ENCODE measurements at regions not wholly inside any gene's neighbourhood (a gene's known extent, or its start where the extent isn't known, plus 50 kb on each side); places are given as distances from the start of the nearest gene placed in this dataset.

GRCh38 chr1:222084048-222084447 lies 342.2 kb upstream of the DUSP10 start:
- POLR2A ChIA-PET: no interaction called here
- TF ChIP-seq ELF4 (IDR thresholded peaks at IDR 0.05): no peak
- TF ChIP-seq FOXK2 (IDR thresholded peaks at IDR 0.05): no peak
- TF ChIP-seq BHLHE40 (IDR thresholded peaks at IDR 0.05; ENCODE audit: borderline replicate concordance): no peak
- no peak for DNase-seq (ENCODE audit: extremely low spot score)
- CTCF ChIA-PET: no interaction called here

GRCh38 chr1:222081859-222082258 lies 340.0 kb upstream of the DUSP10 start:
- no peak for DNase-seq (ENCODE audit: extremely low spot score)
- ChIA-PET POLR2A (no interaction called here), CTCF (no interaction called here)
- TF ChIP-seq CTBP1 (IDR thresholded peaks at IDR 0.05; ENCODE audit: borderline replicate concordance) (no peak), SP1 (IDR thresholded peaks at IDR 0.05) (no peak), LEF1 (IDR thresholded peaks at IDR 0.05; ENCODE audit: borderline replicate concordance) (no peak), FOXA1 (IDR thresholded peaks at IDR 0.05) (no peak)

GRCh38 chr1:222079566-222079965 lies 337.7 kb upstream of the DUSP10 start:
- ChIA-PET POLR2A (no interaction called here), CTCF (no interaction called here)
- TF ChIP-seq FOXA1 (IDR thresholded peaks at IDR 0.05): no peak
- TF ChIP-seq BHLHE40 (IDR thresholded peaks at IDR 0.05; ENCODE audit: borderline replicate concordance): no peak
- TF ChIP-seq LEF1 (IDR thresholded peaks at IDR 0.05; ENCODE audit: borderline replicate concordance): no peak
- TF ChIP-seq HDGF (IDR thresholded peaks at IDR 0.05; ENCODE audit: borderline replicate concordance): no peak
- TF ChIP-seq ELF4 (IDR thresholded peaks at IDR 0.05): no peak
- no peak for TF ChIP-seq L3MBTL2 (conservative IDR thresholded peaks at IDR 0.05)
- no peak for DNase-seq (ENCODE audit: extremely low spot score)

GRCh38 chr1:222077206-222077605 lies 335.3 kb upstream of the DUSP10 start:
- DNase-seq (ENCODE audit: extremely low spot score): no peak
- POLR2A ChIA-PET: no interaction called here
- no peak for TF ChIP-seq SUZ12 (IDR thresholded peaks at IDR 0.05)
- TF ChIP-seq SP1 (IDR thresholded peaks at IDR 0.05): no peak
- no peak for TF ChIP-seq CTBP1 (IDR thresholded peaks at IDR 0.05; ENCODE audit: borderline replicate concordance)
- TF ChIP-seq FOXM1 (IDR thresholded peaks at IDR 0.05; ENCODE audit: borderline replicate concordance): no peak
- no peak for TF ChIP-seq NFRKB (IDR thresholded peaks at IDR 0.05)
- TF ChIP-seq PKNOX1 (IDR thresholded peaks at IDR 0.05): no peak
- no peak for TF ChIP-seq ELF4 (IDR thresholded peaks at IDR 0.05)
- no peak for TF ChIP-seq HDGF (IDR thresholded peaks at IDR 0.05; ENCODE audit: borderline replicate concordance)
- no peak for TF ChIP-seq LEF1 (IDR thresholded peaks at IDR 0.05; ENCODE audit: borderline replicate concordance)
- no peak for TF ChIP-seq FOXA1 (IDR thresholded peaks at IDR 0.05)
- no peak for TF ChIP-seq ZNF384 (IDR thresholded peaks at IDR 0.05)
- CTCF ChIA-PET: no interaction called here

- CTCF ChIA-PET: no interaction called here
Measured at GRCh38 chr1:222074317-222074716, 332.4 kb upstream of the DUSP10 start.

GRCh38 chr1:222073307-222073995 lies 331.6 kb upstream of the DUSP10 start:
- ChIA-PET CTCF (no interaction called here), POLR2A (no interaction called here)
- DNase-seq (ENCODE audit: extremely low spot score): no peak

More at GRCh38 chr1:222074317-222074716, 332.4 kb upstream of the DUSP10 start:
- DNase-seq (ENCODE audit: extremely low spot score): no peak
- TF ChIP-seq TARDBP (IDR thresholded peaks at IDR 0.05): no peak
- TF ChIP-seq ELF4 (IDR thresholded peaks at IDR 0.05): no peak
- no peak for TF ChIP-seq NFRKB (IDR thresholded peaks at IDR 0.05)
- TF ChIP-seq BHLHE40 (IDR thresholded peaks at IDR 0.05; ENCODE audit: borderline replicate concordance): no peak
- TF ChIP-seq SUZ12 (IDR thresholded peaks at IDR 0.05): no peak
- TF ChIP-seq HDGF (IDR thresholded peaks at IDR 0.05; ENCODE audit: borderline replicate concordance): no peak
- no peak for TF ChIP-seq ZNF384 (IDR thresholded peaks at IDR 0.05)
- POLR2A ChIA-PET: no interaction called here

GRCh38 chr1:222071387-222071786 lies 329.5 kb upstream of the DUSP10 start:
- no peak for DNase-seq (ENCODE audit: extremely low spot score)
- TF ChIP-seq FOXK2 (IDR thresholded peaks at IDR 0.05): no peak
- no peak for TF ChIP-seq FOXA1 (IDR thresholded peaks at IDR 0.05)
- TF ChIP-seq SP1 (IDR thresholded peaks at IDR 0.05): no peak
- no peak for TF ChIP-seq NFRKB (IDR thresholded peaks at IDR 0.05)
- TF ChIP-seq L3MBTL2 (conservative IDR thresholded peaks at IDR 0.05): no peak
- no peak for TF ChIP-seq HDGF (IDR thresholded peaks at IDR 0.05; ENCODE audit: borderline replicate concordance)
- TF ChIP-seq PKNOX1 (IDR thresholded peaks at IDR 0.05): no peak
- TF ChIP-seq CTBP1 (IDR thresholded peaks at IDR 0.05; ENCODE audit: borderline replicate concordance): no peak
- no peak for TF ChIP-seq LEF1 (IDR thresholded peaks at IDR 0.05; ENCODE audit: borderline replicate concordance)
- no peak for TF ChIP-seq BHLHE40 (IDR thresholded peaks at IDR 0.05; ENCODE audit: borderline replicate concordance)
- TF ChIP-seq FOXM1 (IDR thresholded peaks at IDR 0.05; ENCODE audit: borderline replicate concordance): no peak
- no peak for TF ChIP-seq SUZ12 (IDR thresholded peaks at IDR 0.05)
- TF ChIP-seq ELF4 (IDR thresholded peaks at IDR 0.05): no peak
- no peak for TF ChIP-seq ZNF384 (IDR thresholded peaks at IDR 0.05)
- TF ChIP-seq ARNT (IDR thresholded peaks at IDR 0.05): no peak
- no peak for TF ChIP-seq TARDBP (IDR thresholded peaks at IDR 0.05)
- POLR2A ChIA-PET: no interaction called here
- CTCF ChIA-PET: no interaction called here

More at GRCh38 chr1:222073307-222073995, 331.6 kb upstream of the DUSP10 start:
- TF ChIP-seq LEF1 (IDR thresholded peaks at IDR 0.05; ENCODE audit: borderline replicate concordance) (no peak), NFRKB (IDR thresholded peaks at IDR 0.05) (no peak), SUZ12 (IDR thresholded peaks at IDR 0.05) (no peak), ZNF384 (IDR thresholded peaks at IDR 0.05) (no peak), BHLHE40 (IDR thresholded peaks at IDR 0.05; ENCODE audit: borderline replicate concordance) (no peak), FOXA1 (IDR thresholded peaks at IDR 0.05) (no peak), HDGF (IDR thresholded peaks at IDR 0.05; ENCODE audit: borderline replicate concordance) (no peak), SP1 (IDR thresholded peaks at IDR 0.05) (no peak), FOXM1 (IDR thresholded peaks at IDR 0.05; ENCODE audit: borderline replicate concordance) (no peak), PKNOX1 (IDR thresholded peaks at IDR 0.05) (no peak), L3MBTL2 (conservative IDR thresholded peaks at IDR 0.05) (no peak), ELF4 (IDR thresholded peaks at IDR 0.05) (no peak), CTBP1 (IDR thresholded peaks at IDR 0.05; ENCODE audit: borderline replicate concordance) (no peak)
